Tibial artery (tissue), 4 donors: ENCODE measurements at regions not wholly inside any gene's neighbourhood (a gene's known extent, or its start where the extent isn't known, plus 50 kb on each side); places are given as distances from the start of the nearest gene placed in this dataset.

Experiments used
- DNase-seq, 2 donors: peaks; one replicate each; pipeline ENCODE4 v3.0.0-alpha.2; 2019
- H3K27ac ChIP-seq, 2 donors: fragments of 200-600 bp; sonication (generic) in 1 of 2; 1 replicate in 1 of 2; 2 replicates in 1 of 2; pipeline ENCODE4 v1.5.1; 2018 to 2019; ENCODE audit warnings: mild to moderate bottlenecking in 1 of 2
- H3K27me3 ChIP-seq, 2 donors: fragments of 200-600 bp; sonication (generic) in 1 of 2; one replicate each; pipeline versions ENCODE4 v1.5.1 to v1.6.0; 2016 to 2019
- H3K36me3 ChIP-seq, 3 donors: fragments of 200-600 bp; sonication (generic) in 2 of 3; one replicate each; pipeline ENCODE4 v1.5.1; 2016 to 2019; ENCODE audit warnings: mild to moderate bottlenecking in 2 of 3
- H3K4me1 ChIP-seq, 4 donors: fragments of 200-600 bp; sonication (generic) in 2 of 4; 1 replicate in 3 of 4; 2 replicates in 1 of 4; pipeline ENCODE4 v1.5.1; 2016 to 2019
- H3K4me3 ChIP-seq, 2 donors: fragments of 200-600 bp; sonication (generic) in 1 of 2; 1 replicate in 1 of 2; 2 replicates in 1 of 2; pipeline ENCODE4 v1.5.1; 2018 to 2019; ENCODE audit warnings: mild to moderate bottlenecking in 2 of 2
- H3K9me3 ChIP-seq, 3 donors: fragments of 200-600 bp; sonication (generic) in 1 of 3; one replicate each; pipeline ENCODE4 v1.5.1; 2016 to 2019
- intact Hi-C: fragments of 100-400 bp; cut with DNase I; formaldehyde crosslinking; loops from one replicate; pipeline ENCODE4 v1.15.0; 2023; ENCODE audit warnings: low total_unique reads
- TF ChIP-seq, protein P1 (sequence below), 2 experiments: fragments of 200-600 bp in 1 of 2; fragments of 450-650 bp in 1 of 2; IDR thresholded peaks; one replicate each; pipeline ENCODE4 v1.5.1; 2017 to 2019; ENCODE audit warnings: antibody characterized with exemption in 2 of 2, mild to moderate bottlenecking in 1 of 2, moderate library complexity in 1 of 2

DNA sequence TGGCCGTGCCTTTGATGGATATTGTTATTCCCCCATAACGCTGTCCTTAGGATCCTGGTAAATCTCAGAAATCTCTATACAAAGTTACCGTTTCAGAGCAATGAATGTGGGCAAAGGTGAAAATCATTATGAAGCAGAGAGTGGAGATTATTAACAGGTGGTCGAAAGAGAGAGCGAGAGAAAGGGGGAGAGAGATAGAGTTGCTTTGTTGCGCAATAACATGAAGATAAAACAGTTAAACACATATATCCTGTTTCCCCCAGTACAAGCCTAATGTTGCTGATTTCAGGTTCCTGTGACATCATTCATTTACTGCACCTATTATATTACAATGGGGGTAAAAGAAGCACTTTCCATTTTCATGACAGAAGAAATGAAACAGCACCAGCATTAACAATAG, 535.4 kb upstream of the RBFOX1 start:
- Histone ChIP-seq H3K27ac (no peak overlapping the region), H3K4me1 (no peaks in the 10 kb centered on the region), H3K4me3 (no peak overlapping the region), H3K27me3 (no peaks in the 10 kb centered on the region), H3K36me3 (no peaks in the 10 kb centered on the region), H3K9me3 (no peaks in the 10 kb centered on the region)
- TF ChIP-seq, protein P1, sequence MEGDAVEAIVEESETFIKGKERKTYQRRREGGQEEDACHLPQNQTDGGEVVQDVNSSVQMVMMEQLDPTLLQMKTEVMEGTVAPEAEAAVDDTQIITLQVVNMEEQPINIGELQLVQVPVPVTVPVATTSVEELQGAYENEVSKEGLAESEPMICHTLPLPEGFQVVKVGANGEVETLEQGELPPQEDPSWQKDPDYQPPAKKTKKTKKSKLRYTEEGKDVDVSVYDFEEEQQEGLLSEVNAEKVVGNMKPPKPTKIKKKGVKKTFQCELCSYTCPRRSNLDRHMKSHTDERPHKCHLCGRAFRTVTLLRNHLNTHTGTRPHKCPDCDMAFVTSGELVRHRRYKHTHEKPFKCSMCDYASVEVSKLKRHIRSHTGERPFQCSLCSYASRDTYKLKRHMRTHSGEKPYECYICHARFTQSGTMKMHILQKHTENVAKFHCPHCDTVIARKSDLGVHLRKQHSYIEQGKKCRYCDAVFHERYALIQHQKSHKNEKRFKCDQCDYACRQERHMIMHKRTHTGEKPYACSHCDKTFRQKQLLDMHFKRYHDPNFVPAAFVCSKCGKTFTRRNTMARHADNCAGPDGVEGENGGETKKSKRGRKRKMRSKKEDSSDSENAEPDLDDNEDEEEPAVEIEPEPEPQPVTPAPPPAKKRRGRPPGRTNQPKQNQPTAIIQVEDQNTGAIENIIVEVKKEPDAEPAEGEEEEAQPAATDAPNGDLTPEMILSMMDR (IDR thresholded peaks at IDR 0.05): no peak
- intact Hi-C loops: no loop called here
- no peak for DNase-seq

DNA sequence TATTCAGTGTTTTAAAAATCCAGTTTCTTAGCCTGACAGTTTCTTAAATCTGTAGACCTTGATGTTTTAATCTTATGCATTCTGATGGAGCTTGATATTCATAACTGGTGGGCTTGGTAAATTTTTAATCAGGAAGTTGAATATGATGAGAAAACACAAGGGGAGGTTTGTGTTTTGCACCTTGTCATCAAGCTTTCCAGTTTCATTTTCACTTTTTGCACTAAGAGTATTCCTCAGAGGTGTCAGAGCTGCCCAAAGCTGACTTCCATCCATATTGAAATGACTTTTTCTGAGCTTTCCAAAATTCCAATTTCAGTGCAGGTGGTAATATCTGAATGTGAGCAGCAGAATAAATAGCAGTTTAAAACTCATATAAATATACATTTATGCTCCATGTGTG, 555.0 kb upstream of the RBFOX1 start:
- no peak for DNase-seq
- Histone ChIP-seq H3K9me3 (no peaks in the 10 kb centered on the region), H3K4me1 (no peaks in the 10 kb centered on the region), H3K36me3 (no peaks in the 10 kb centered on the region), H3K27me3 (no peaks in the 10 kb centered on the region), H3K27ac (no peak overlapping the region), H3K4me3 (no peak overlapping the region)
- TF ChIP-seq, protein P1 (IDR thresholded peaks at IDR 0.05): no peak
- intact Hi-C loops: no loop called here

DNA sequence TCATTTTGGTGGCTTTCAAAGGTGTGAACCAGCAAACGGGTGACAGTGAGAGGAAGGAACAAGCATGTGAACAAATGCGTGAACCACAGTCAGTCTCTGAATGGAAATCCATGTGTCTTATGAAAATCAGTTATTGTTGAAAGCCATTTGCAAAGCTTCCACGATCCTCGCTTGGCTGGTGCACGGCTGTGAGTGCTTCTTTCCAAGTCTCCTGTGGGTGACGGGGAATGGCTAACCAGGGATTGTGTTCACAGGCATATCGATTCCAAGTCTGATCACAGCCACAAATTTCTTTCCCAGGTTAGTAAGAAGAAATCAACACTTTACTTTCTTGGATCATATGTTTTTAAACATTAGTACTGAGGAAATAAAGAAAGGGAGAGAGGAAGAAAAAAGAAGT, 556.9 kb upstream of the RBFOX1 start:
- Histone ChIP-seq H3K9me3 (no peaks in the 10 kb centered on the region), H3K4me3 (no peak overlapping the region), H3K27me3 (no peaks in the 10 kb centered on the region), H3K36me3 (no peaks in the 10 kb centered on the region), H3K27ac (no peak overlapping the region), H3K4me1 (no peaks in the 10 kb centered on the region)
- intact Hi-C loops: no loop called here
- TF ChIP-seq, protein P1 (IDR thresholded peaks at IDR 0.05): no peak
- no peak for DNase-seq

DNA sequence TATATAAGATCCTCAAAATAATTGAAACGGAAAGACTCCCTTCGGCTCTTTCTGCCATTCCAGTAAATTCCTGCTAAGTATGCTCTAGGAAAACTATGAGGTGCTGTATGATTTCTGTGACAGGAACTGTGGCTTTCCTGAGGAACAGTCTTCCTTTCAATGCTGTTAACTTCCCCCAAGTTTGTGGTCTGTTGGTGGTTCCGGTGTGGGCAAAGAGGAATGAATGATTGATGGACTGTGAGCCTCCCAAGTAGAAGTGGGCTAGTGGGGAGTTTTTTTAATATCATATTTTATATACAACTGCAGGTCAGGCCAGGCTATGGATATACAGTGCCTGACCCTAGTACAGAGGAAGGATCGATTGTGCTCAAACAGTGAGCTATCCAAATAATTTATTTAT, 560.7 kb upstream of the RBFOX1 start:
- TF ChIP-seq, protein P1 (IDR thresholded peaks at IDR 0.05): no peak
- intact Hi-C loops: no loop called here
- no peaks in the 10 kb centered on the region for H3K27me3 ChIP-seq
- no peak for DNase-seq
- no peaks in the 10 kb centered on the region for H3K4me1 ChIP-seq
- no peak overlapping the region for H3K27ac ChIP-seq
- peaks cover 0 to under 1% (median 0%) of the 10 kb centered on the region in 3 donors for H3K9me3 ChIP-seq
- no peak overlapping the region for H3K4me3 ChIP-seq
- no peaks in the 10 kb centered on the region for H3K36me3 ChIP-seq

DNA sequence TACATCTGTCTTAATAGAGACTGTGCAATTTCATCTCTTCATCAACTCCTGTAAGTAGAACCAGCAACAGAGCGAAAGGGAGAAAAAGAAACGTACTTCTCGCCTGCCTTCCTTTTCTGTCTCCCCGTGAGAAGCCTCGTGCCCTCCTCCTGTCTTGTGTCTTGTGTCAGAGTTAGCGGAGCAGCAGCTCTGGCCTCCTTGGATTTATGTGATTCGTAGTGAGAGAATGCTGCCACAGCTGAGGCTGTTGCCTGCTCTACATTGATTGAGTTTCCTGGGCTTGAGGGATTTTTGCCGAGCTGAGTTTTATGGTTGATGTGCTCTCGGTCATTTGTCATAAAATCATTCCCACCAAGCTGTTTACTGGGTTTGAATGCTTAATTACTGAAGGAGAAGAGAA, 579.1 kb upstream of the RBFOX1 start:
- DNase-seq: no peak
- no peaks in the 10 kb centered on the region for H3K27me3 ChIP-seq
- no peaks in the 10 kb centered on the region for H3K4me1 ChIP-seq
- H3K9me3 ChIP-seq: no peaks in the 10 kb centered on the region
- TF ChIP-seq, protein P1 (IDR thresholded peaks at IDR 0.05): no peak
- no peak overlapping the region for H3K27ac ChIP-seq
- intact Hi-C loops: no loop called here
- H3K36me3 ChIP-seq: no peaks in the 10 kb centered on the region
- no peak overlapping the region for H3K4me3 ChIP-seq

DNA sequence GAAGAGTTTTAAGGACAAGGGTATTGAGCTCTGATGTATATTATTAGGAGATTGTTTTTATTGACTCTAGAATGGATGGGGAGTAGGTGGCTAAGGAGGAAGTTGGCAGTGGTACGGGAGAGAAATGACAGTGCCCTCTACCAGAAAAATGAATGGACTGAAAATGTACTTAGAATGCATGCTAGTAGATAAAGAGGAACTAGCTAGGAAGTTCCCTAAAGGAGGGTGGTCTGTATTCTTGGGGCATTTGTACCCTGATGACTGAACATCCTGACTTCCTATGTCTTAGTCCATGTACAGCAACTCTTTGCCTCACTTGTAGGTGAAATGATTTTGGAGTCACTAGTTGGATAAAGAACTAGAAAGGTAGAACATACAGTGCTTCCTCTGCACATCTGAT, 581.5 kb upstream of the RBFOX1 start:
- intact Hi-C loops: no loop called here
- no peak overlapping the region for H3K4me3 ChIP-seq
- TF ChIP-seq, protein P1 (IDR thresholded peaks at IDR 0.05): no peak
- H3K9me3 ChIP-seq: no peaks in the 10 kb centered on the region
- no peaks in the 10 kb centered on the region for H3K27me3 ChIP-seq
- DNase-seq: no peak
- no peaks in the 10 kb centered on the region for H3K36me3 ChIP-seq
- no peak overlapping the region for H3K27ac ChIP-seq
- no peaks in the 10 kb centered on the region for H3K4me1 ChIP-seq
